HCT116 (cell line): ENCODE measurements at regions not wholly inside any gene's neighbourhood (a gene's known extent, or its start where the extent isn't known, plus 50 kb on each side); places are given as distances from the start of the nearest gene placed in this dataset.
"Not testable (repeated sequence)": the region's sequence is repeated elsewhere in the genome, so short reads cannot be mapped to it uniquely, and the experiment has no call there.

Experiments
- CTCF ChIP-seq, 3 experiments: fragments of 200-600 bp in 1 of 3; sonication (generic) in 1 of 3; IDR thresholded peaks in 2 of 3; conservative IDR thresholded peaks in 1 of 3; 2 replicates each; pipeline ENCODE4 v1.5.1; 2012 to 2017; ENCODE audit warnings: low read depth in 2 of 3, low read length in 2 of 3, antibody characterized with exemption in 1 of 3, borderline replicate concordance in 1 of 3, control low read depth in 1 of 3, mild to moderate bottlenecking in 1 of 3, mixed read lengths in 1 of 3, mixed run types in 1 of 3, moderate library complexity in 1 of 3; ENCODE audit not compliant: insufficient read depth in 1 of 3
- EZH2phosphoT487 ChIP-seq: fragments of 200-600 bp; IDR thresholded peaks from 2 replicates; pipeline ENCODE4 v1.6.1; 2018; ENCODE audit warnings: antibody characterized with exemption, borderline replicate concordance

DNA sequence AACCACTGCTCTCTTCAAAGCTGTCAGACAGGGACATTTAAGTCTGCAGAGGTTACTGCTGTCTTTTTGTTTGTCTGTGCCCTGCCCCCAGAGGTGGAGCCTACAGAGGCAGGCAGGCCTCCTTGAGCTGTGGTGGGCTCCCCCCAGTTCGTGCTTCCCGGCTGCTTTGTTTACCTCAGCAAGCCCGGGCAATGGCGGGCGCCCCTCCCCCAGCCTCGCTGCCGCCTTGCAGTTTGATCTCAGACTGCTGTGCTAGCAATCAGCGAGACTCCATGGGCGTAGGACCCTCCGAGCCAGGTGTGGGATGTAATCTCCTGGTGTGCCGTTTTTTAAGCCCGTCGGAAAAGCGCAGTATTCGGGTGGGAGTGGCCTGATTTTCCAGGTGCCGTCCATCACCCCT is 93.4 kb upstream of the PRMT8 start:
- not testable (repeated sequence) for TF ChIP-seq CTCF (IDR thresholded peaks at IDR 0.05 in 2 of 3, conservative IDR thresholded peaks at IDR 0.05 in 1 of 3; ENCODE audit: borderline replicate concordance in 1 of 3, insufficient read depth in 1 of 3, low read depth in 2 of 3, low read length in 2 of 3); EZH2phosphoT487
